ENCODE measurements at regions not wholly inside any gene's neighbourhood (a gene's known extent, or its start where the extent isn't known, plus 50 kb on each side); places are given as distances from the start of the nearest gene placed in this dataset.

DNA sequence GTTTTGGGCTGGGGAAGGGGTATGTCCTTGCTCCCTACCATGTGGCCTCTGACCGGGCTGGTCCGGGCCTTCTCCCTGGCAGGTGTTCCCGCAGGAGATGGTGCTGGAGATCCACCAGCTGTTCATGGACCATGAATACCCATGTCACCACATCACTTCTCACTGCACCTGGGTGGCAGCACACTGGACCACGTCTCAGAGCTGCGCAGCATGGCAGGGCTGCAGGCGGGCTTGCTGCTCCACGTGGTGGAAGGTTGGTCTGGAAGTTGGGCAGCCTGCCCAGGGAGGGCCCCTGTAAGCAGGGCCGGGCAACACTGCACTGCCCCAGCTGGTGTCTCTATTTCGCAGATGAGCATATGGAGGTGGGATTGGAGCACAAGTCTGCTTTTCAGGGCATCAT is 169.5 kb upstream of the ZNF267 start:
- TF ChIP-seq SIN3A (IDR thresholded peaks at IDR 0.05; ENCODE audit: borderline replicate concordance, insufficient read depth, low read length): no peak
- TF ChIP-seq POLR2AphosphoS5 (IDR thresholded peaks at IDR 0.05; ENCODE audit: low read depth, low read length): no peak
- TF ChIP-seq, protein P1, sequence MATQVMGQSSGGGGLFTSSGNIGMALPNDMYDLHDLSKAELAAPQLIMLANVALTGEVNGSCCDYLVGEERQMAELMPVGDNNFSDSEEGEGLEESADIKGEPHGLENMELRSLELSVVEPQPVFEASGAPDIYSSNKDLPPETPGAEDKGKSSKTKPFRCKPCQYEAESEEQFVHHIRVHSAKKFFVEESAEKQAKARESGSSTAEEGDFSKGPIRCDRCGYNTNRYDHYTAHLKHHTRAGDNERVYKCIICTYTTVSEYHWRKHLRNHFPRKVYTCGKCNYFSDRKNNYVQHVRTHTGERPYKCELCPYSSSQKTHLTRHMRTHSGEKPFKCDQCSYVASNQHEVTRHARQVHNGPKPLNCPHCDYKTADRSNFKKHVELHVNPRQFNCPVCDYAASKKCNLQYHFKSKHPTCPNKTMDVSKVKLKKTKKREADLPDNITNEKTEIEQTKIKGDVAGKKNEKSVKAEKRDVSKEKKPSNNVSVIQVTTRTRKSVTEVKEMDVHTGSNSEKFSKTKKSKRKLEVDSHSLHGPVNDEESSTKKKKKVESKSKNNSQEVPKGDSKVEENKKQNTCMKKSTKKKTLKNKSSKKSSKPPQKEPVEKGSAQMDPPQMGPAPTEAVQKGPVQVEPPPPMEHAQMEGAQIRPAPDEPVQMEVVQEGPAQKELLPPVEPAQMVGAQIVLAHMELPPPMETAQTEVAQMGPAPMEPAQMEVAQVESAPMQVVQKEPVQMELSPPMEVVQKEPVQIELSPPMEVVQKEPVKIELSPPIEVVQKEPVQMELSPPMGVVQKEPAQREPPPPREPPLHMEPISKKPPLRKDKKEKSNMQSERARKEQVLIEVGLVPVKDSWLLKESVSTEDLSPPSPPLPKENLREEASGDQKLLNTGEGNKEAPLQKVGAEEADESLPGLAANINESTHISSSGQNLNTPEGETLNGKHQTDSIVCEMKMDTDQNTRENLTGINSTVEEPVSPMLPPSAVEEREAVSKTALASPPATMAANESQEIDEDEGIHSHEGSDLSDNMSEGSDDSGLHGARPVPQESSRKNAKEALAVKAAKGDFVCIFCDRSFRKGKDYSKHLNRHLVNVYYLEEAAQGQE (IDR thresholded peaks at IDR 0.05; ENCODE audit: insufficient read depth in 1 of 2, low read depth in 2 of 2, low read length in 2 of 2): no peak
- no peak for TF ChIP-seq TAF1 (IDR thresholded peaks at IDR 0.05; ENCODE audit: borderline replicate concordance, insufficient read depth, low read length)

All from PFSK-1 (cell line).